HG02981 (cell line): ENCODE measurements at regions not wholly inside any gene's neighbourhood (a gene's known extent, or its start where the extent isn't known, plus 50 kb on each side); places are given as distances from the start of the nearest gene placed in this dataset.

Source experiments
- ATAC-seq: cut with Tn5 transposase; IDR thresholded peaks from one replicate; pipeline ENCODE4 v1.9.1; 2021; ENCODE audit warnings: mild to moderate bottlenecking, moderate library complexity; ENCODE audit not compliant: unreplicated experiment

DNA sequence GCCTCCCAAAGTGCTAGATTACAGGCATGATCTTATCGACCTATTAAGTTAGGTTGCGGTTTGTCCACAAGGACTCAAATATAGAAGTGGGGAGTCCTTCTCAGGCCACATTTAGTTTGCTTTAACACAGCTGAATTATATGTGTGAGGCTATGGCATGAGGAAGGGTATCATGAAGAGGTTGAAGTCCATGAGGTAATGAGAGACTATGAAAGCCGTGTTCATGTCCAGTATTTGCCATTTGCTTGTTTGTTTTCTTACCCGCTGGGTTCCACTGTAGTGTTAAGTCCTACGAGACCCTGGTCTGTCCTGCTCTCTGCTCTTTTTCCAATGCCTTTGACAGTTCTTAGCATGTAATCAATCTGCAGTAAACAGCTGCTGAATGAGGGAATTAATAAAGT, 1072.4 kb upstream of the EEF2KMT start:
- no peak for ATAC-seq

- no peak for ATAC-seq
Measured at GRCh38 chr16:6165330-6165979, 1067.9 kb upstream of the EEF2KMT start.

DNA sequence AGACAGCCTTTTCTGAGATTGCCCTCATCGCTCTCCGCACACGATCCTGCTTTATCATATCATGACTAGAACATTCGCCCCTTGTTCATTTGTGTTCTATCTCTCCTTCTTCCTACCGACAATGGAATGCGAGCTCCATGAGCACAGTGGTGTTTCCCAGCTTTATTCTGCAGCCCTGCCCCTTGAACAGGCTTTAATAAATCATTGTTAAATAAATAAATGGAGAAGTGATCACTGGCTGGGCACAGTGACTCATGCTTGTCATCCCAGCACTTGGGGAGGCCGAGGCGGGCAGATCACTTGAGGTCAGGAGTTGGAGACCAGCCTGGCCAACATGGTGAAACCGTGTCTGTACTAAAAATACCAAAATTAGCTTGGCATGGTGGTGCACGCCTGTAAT, 1063.3 kb upstream of the EEF2KMT start:
- no peak for ATAC-seq

GRCh38 chr16:6160303-6160702, 1062.7 kb upstream of the EEF2KMT start:
- no peak for ATAC-seq

- no peak for ATAC-seq
Measured at GRCh38 chr16:6157806-6158205, 1060.2 kb upstream of the EEF2KMT start.

DNA sequence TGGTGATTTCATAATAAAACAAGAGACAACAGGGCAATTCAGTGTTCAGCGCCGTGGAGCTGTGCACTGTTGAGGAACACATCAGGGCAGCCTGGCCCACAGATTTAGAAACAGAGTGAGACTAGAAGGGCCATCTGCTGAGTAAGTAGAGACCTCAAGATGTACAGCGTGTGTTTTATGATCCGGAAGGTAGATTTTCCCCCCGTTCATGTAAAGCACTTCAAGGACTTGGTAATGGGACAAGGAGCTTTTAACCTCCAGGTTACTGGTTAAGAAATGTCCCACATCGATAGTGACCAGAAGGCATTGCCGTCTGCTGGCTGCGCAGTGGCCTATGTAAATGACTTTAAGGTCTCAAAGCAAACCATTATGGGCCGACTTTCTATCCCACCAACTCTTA, 1057.7 kb upstream of the EEF2KMT start:
- ATAC-seq = no peak

GRCh38 chr16:6153901-6154300, 1056.3 kb upstream of the EEF2KMT start:
- ATAC-seq = no peak

DNA sequence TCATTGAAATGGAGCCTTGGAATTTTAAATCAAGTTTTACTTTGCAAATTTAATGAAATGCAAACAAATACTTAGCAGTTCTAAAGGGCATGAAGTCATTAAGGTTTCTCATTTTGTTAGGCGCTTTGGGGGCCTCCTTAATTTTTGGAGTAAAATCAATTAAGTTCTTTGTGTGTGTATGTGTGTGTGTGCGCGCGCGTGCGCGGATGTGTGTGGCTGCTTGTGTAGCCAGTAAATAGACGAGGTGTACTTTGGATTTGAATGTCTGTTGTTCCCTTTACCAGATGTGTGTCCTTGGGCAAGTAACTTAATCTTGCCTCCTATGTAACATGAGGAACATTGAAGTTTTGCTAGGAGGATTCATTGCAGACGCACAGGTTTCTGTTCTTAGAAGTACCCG, 1051.4 kb upstream of the EEF2KMT start:
- no peak for ATAC-seq

GRCh38 chr16:6148361-6148760, 1050.8 kb upstream of the EEF2KMT start:
- ATAC-seq = no peak

DNA sequence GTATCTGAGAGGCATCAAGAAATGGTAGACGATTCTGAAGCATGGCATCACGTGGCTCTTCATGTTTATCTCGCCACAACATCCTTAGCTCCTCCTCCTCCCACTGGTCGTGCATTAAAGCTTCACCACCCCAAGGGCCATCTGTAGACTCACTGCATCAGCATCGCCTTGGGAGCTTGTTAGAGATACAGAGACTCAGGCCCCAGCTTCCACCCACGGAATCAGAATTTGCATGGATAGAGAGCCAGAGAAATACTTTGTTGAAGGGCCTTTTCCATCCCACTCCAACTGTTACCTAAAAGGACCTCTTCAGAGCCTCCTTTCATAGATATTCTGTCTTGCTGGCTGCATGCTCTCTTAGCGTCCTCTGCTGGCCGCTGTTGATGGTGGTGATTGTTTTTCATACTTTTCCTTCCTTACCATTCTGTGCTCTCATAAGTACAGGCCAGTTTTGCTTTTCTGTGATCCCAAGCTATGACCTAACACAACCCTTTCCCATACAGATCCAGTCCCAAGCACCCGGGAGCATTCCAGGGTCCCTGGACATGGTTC, 1049.4 kb upstream of the EEF2KMT start:
- no peak for ATAC-seq

DNA sequence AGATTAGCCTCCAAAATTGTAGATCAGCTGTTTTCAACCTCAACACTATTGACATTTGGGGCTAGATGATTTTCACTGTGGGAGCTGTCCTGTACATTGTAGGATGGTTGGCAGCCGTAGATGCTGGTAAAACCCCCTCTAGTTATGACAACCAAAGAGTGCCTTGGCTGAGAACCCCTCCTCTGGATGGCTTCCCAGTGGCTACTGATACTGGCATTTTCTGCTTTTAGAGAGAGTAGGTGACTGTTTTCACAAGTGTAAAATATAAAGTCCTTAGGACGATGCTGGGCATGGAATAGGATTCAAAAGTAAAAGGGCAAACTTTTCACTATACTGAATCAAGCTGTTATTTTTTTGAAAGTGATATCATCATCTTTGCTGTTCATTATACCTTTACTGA, 1048.8 kb upstream of the EEF2KMT start:
- no peak for ATAC-seq

- ATAC-seq = no peak
Measured at GRCh38 chr16:6144463-6144862, 1046.9 kb upstream of the EEF2KMT start.

GRCh38 chr16:6143020-6143419, 1045.4 kb upstream of the EEF2KMT start:
- ATAC-seq = no peak

DNA sequence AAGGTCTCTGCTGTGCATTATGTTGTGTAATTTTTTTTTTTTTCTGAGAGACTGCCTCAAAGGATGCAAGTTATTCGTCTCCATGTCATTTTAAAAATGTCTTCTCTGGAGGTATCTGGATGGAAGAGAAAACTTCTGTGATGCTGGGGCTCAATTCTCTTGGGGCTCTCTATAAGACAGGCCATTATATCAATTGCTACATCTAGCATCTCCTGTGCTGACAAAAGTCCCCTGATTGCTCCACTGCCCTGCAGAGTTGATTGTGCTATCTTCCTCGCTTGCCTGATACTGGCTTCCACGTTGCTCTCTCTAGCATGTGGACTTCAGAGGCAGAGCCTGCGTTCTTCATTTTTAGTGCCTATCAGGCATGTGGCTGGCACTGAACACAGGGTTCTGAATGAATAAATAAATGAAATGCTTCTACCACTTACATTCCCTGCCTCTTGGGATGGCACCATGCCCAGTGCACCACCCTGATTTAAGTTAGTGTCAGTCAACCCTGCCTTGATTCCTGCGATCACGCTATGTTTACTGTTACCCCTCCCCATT, 1035.5 kb upstream of the EEF2KMT start:
- no peak for ATAC-seq

- no peak for ATAC-seq
Measured at GRCh38 chr16:6132121-6132520, 1034.5 kb upstream of the EEF2KMT start.

DNA sequence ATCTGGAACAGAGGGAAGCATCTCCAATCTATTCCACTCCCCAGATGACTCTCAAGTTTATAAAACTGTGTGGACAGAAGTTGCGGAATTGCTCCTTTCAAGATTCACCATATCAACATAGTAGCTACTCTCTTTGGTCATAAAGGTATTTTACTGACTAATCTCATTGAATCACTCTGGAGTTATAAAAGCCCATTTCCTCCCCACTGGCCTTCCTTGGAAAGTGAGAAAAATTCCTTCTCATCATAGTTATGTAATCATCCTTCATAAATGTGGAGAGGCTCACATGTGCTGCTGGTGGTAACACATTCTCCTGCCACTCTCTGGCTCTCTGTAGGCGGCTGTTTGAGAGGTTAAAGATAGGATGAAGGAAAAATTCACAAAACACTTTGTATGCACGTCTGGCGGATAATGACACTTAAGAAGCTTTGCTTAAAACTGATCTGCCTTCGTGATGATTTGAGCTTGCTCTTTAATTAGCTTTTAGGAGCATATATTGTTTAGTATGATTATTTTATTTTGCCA, 1034.0 kb upstream of the EEF2KMT start:
- no peak for ATAC-seq

- no peak for ATAC-seq
Measured at GRCh38 chr16:6125483-6126259, 1028.1 kb upstream of the EEF2KMT start.

- no peak for ATAC-seq
Measured at GRCh38 chr16:6124136-6124535, 1026.5 kb upstream of the EEF2KMT start.

- no peak for ATAC-seq
Measured at GRCh38 chr16:6122401-6122800, 1024.8 kb upstream of the EEF2KMT start.

DNA sequence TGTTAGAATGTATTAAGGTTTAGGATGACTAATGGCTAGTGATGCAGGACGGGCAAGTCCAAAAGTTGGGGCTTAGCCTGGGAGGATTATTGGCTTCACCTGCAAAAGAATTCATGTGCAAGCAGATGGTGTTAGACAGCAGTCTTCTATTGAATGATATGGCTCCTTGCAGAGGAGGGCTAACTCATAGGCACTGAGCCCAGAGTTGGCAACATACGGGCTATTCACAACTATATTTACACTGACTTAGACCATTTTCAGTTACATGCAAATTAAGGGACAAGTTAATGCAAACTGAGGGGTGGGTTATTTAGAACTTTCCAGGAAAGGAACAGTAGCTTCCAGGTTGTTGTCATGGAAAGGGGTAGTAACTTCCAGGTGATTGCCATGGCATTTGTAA, 1017.1 kb upstream of the EEF2KMT start:
- ATAC-seq = no peak

- no peak for ATAC-seq
Measured at GRCh38 chr16:6113749-6114148, 1016.2 kb upstream of the EEF2KMT start.

GRCh38 chr16:6112700-6113099, 1015.1 kb upstream of the EEF2KMT start:
- ATAC-seq = no peak
